GM21367 (cell line): ENCODE measurements at regions not wholly inside any gene's neighbourhood (a gene's known extent, or its start where the extent isn't known, plus 50 kb on each side); places are given as distances from the start of the nearest gene placed in this dataset.

Source experiments
- ATAC-seq: cut with Tn5 transposase; IDR thresholded peaks from one replicate; pipeline ENCODE4 v1.9.1; 2021; ENCODE audit not compliant: unreplicated experiment

- no peak for ATAC-seq
These were observed 103.1 kb upstream of the CFAP20DC start for GRCh38 chr3:59152943-59153342.

GRCh38 chr3:59150039-59150438, 100.2 kb upstream of the CFAP20DC start:
- ATAC-seq, result no peak

GRCh38 chr3:59149166-59149565, 99.3 kb upstream of the CFAP20DC start:
- ATAC-seq, result no peak

- ATAC-seq, result no peak
These were observed 93.6 kb upstream of the CFAP20DC start for GRCh38 chr3:59143447-59143846.

GRCh38 chr3:59142556-59142955, 92.7 kb upstream of the CFAP20DC start:
- ATAC-seq, result no peak

GRCh38 chr3:59138966-59139365, 89.1 kb upstream of the CFAP20DC start:
- no peak for ATAC-seq

GRCh38 chr3:59137415-59137814, 87.6 kb upstream of the CFAP20DC start:
- ATAC-seq, result no peak

- ATAC-seq, result no peak
These were observed 86.3 kb upstream of the CFAP20DC start for GRCh38 chr3:59136081-59136480.

- ATAC-seq, result no peak
These were observed 85.3 kb upstream of the CFAP20DC start for GRCh38 chr3:59135096-59135495.

- no peak for ATAC-seq
These were observed 83.5 kb upstream of the CFAP20DC start for GRCh38 chr3:59133311-59133710.

GRCh38 chr3:59131016-59131766, 81.4 kb upstream of the CFAP20DC start:
- ATAC-seq, result no peak

GRCh38 chr3:59128685-59129084, 78.9 kb upstream of the CFAP20DC start:
- no peak for ATAC-seq

- ATAC-seq, result no peak
These were observed 77.2 kb upstream of the CFAP20DC start for GRCh38 chr3:59127071-59127470.

GRCh38 chr3:59126446-59126845, 76.6 kb upstream of the CFAP20DC start:
- no peak for ATAC-seq

- ATAC-seq, result no peak
These were observed 71.7 kb upstream of the CFAP20DC start for GRCh38 chr3:59121346-59122144.

GRCh38 chr3:59118928-59119327, 69.1 kb upstream of the CFAP20DC start:
- ATAC-seq, result no peak

GRCh38 chr3:59117396-59117795, 67.6 kb upstream of the CFAP20DC start:
- no peak for ATAC-seq

GRCh38 chr3:59116233-59116537, 66.4 kb upstream of the CFAP20DC start:
- no peak for ATAC-seq

- no peak for ATAC-seq
These were observed 65.8 kb upstream of the CFAP20DC start for GRCh38 chr3:59115364-59116232.

GRCh38 chr3:59107856-59108815, 58.3 kb upstream of the CFAP20DC start:
- ATAC-seq, result no peak
